ENCODE measurements at regions not wholly inside any gene's neighbourhood (a gene's known extent, or its start where the extent isn't known, plus 50 kb on each side); places are given as distances from the start of the nearest gene placed in this dataset.

GRCh38 chr3:28768439-28768838, 419.8 kb upstream of the AZI2 start:
- no peak overlapping the region for H3K9ac ChIP-seq (ENCODE audit: low read depth, low read length)
- H3K36me3 ChIP-seq (ENCODE audit: insufficient read depth, low read depth, low read length), result no peaks in the 10 kb centered on the region
- no peaks in the 10 kb centered on the region for H3K27me3 ChIP-seq (ENCODE audit: insufficient read depth, low read length)
- peaks cover 24% of the 10 kb centered on the region for H3K9me3 ChIP-seq (ENCODE audit: insufficient read depth, low read depth, low read length)
- H3K27ac ChIP-seq (ENCODE audit: low read length), result no peak overlapping the region
- no peak overlapping the region for H3K4me3 ChIP-seq (ENCODE audit: low read length)
- H3K4me1 ChIP-seq (ENCODE audit: insufficient read depth, low read length), result 0 out of 2 replicates have a peak, but pooled peaks cover 5% of the 10 kb centered on the region

DNA sequence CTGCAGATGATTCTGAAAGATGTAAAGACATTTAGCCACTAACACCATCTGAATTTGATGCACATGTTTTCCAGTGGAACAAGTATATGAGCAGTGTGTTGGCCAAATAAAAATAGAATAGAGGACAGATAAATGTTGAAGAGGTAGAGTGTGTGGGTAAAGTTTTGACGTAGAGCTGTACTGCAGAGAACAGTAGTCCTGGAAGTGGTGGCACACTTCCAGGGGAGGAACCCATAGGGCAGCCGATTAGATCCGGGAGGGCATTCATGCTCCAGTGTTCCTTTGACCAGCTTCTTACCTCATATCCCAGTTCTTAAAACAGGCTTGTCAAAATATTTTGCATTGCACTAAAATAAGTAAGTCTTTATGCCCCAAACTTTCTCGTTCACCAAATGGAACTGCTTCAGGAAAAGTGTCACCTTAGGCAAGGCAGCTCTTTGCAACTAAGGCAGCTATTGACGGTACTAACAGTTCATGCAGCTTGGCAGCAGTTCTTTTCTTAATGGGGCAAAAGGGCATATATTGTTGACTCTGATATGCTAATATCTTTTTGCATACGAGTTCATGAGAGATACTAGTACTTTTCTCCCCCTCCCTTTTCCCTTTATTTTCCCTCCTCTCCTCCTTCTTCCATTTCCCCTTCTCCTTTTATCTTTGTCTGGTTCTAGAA, 429.3 kb upstream of the AZI2 start:
- Histone ChIP-seq H3K27me3 (ENCODE audit: insufficient read depth, low read length) (no peaks in the 10 kb centered on the region), H3K9ac (ENCODE audit: low read depth, low read length) (no peak overlapping the region), H3K4me3 (ENCODE audit: low read length) (no peak overlapping the region), H3K27ac (ENCODE audit: low read length) (no peak overlapping the region), H3K36me3 (ENCODE audit: insufficient read depth, low read depth, low read length) (no peaks in the 10 kb centered on the region), H3K9me3 (ENCODE audit: insufficient read depth, low read depth, low read length) (0 out of 2 replicates have a peak, but pooled peaks cover 2% of the 10 kb centered on the region), H3K4me1 (ENCODE audit: insufficient read depth, low read length) (no peaks in the 10 kb centered on the region)

- H3K4me3 ChIP-seq (ENCODE audit: low read length), result no peak overlapping the region
- no peak overlapping the region for H3K9ac ChIP-seq (ENCODE audit: low read depth, low read length)
- H3K36me3 ChIP-seq (ENCODE audit: insufficient read depth, low read depth, low read length), result no peaks in the 10 kb centered on the region
- H3K27me3 ChIP-seq (ENCODE audit: insufficient read depth, low read length), result no peaks in the 10 kb centered on the region
- H3K27ac ChIP-seq (ENCODE audit: low read length), result no peak overlapping the region
- H3K9me3 ChIP-seq (ENCODE audit: insufficient read depth, low read depth, low read length), result no peaks in the 10 kb centered on the region
- H3K4me1 ChIP-seq (ENCODE audit: insufficient read depth, low read length), result no peaks in the 10 kb centered on the region
These were observed 431.9 kb upstream of the AZI2 start for GRCh38 chr3:28780480-28780879.

- Histone ChIP-seq H3K36me3 (ENCODE audit: insufficient read depth, low read depth, low read length) (no peaks in the 10 kb centered on the region), H3K27ac (ENCODE audit: low read length) (no peak overlapping the region), H3K27me3 (ENCODE audit: insufficient read depth, low read length) (no peaks in the 10 kb centered on the region), H3K4me1 (ENCODE audit: insufficient read depth, low read length) (no peaks in the 10 kb centered on the region), H3K9ac (ENCODE audit: low read depth, low read length) (no peak overlapping the region), H3K4me3 (ENCODE audit: low read length) (no peak overlapping the region), H3K9me3 (ENCODE audit: insufficient read depth, low read depth, low read length) (no peaks in the 10 kb centered on the region)
These were observed 432.4 kb upstream of the AZI2 start for GRCh38 chr3:28781053-28781452.

- Histone ChIP-seq H3K4me3 (ENCODE audit: low read length) (no peak overlapping the region), H3K4me1 (ENCODE audit: insufficient read depth, low read length) (peaks cover 5% of the 10 kb centered on the region; the same call in 1 of the 2 replicates), H3K27ac (ENCODE audit: low read length) (no peak overlapping the region), H3K36me3 (ENCODE audit: insufficient read depth, low read depth, low read length) (no peaks in the 10 kb centered on the region), H3K9me3 (ENCODE audit: insufficient read depth, low read depth, low read length) (no peaks in the 10 kb centered on the region), H3K9ac (ENCODE audit: low read depth, low read length) (no peak overlapping the region), H3K27me3 (ENCODE audit: insufficient read depth, low read length) (no peaks in the 10 kb centered on the region)
These were observed 437.8 kb upstream of the AZI2 start for GRCh38 chr3:28786446-28786845.

- Histone ChIP-seq H3K27ac (ENCODE audit: low read length) (no peak overlapping the region), H3K9ac (ENCODE audit: low read depth, low read length) (no peak overlapping the region), H3K9me3 (ENCODE audit: insufficient read depth, low read depth, low read length) (no peaks in the 10 kb centered on the region), H3K27me3 (ENCODE audit: insufficient read depth, low read length) (no peaks in the 10 kb centered on the region), H3K4me1 (ENCODE audit: insufficient read depth, low read length) (peaks cover 10% of the 10 kb centered on the region; the same call in 1 of the 2 replicates), H3K4me3 (ENCODE audit: low read length) (no peak overlapping the region), H3K36me3 (ENCODE audit: insufficient read depth, low read depth, low read length) (no peaks in the 10 kb centered on the region)
These were observed 439.9 kb upstream of the AZI2 start for GRCh38 chr3:28788571-28788970.

DNA sequence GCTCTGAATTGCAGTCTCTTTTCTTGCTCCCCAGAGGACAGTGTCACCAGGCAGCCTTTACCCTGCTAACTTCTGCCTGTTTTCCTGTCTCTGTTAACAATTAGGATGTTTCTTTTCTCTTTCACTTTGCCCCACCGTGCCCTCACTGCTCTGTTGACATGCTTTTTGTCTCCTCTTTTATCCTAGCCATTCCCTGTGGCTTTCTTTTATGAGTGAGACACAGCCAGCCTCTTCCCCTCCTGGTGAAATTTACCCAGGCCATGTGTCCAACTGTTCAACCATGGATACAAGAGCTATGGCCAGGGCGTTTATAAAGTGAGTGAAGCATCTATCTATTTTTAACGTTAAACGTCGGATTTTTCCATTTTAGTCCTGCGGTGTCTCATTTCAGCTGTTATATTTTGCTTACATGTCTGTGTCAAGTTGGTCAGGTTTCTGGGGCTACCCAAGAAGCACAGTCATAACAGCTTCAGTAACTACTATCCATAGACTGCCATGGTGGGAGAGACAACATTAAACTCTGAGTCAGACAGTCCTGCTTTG, 443.2 kb upstream of the AZI2 start:
- 0 out of 2 replicates have a peak overlapping the region, but pooled peaks have one; percentile 30 for H3K4me3 ChIP-seq (ENCODE audit: low read length)
- no peaks in the 10 kb centered on the region for H3K9me3 ChIP-seq (ENCODE audit: insufficient read depth, low read depth, low read length)
- H3K27ac ChIP-seq (ENCODE audit: low read length), result no peak overlapping the region
- H3K9ac ChIP-seq (ENCODE audit: low read depth, low read length), result no peak overlapping the region
- no peaks in the 10 kb centered on the region for H3K27me3 ChIP-seq (ENCODE audit: insufficient read depth, low read length)
- no peaks in the 10 kb centered on the region for H3K36me3 ChIP-seq (ENCODE audit: insufficient read depth, low read depth, low read length)
- H3K4me1 ChIP-seq (ENCODE audit: insufficient read depth, low read length), result peaks cover 10% of the 10 kb centered on the region; the same call in 1 of the 2 replicates

- Histone ChIP-seq H3K27me3 (ENCODE audit: insufficient read depth, low read length) (no peaks in the 10 kb centered on the region), H3K9ac (ENCODE audit: low read depth, low read length) (no peak overlapping the region), H3K4me3 (ENCODE audit: low read length) (no peak overlapping the region), H3K4me1 (ENCODE audit: insufficient read depth, low read length) (peaks cover 10% of the 10 kb centered on the region; the same call in 1 of the 2 replicates), H3K36me3 (ENCODE audit: insufficient read depth, low read depth, low read length) (no peaks in the 10 kb centered on the region), H3K27ac (ENCODE audit: low read length) (no peak overlapping the region), H3K9me3 (ENCODE audit: insufficient read depth, low read depth, low read length) (no peaks in the 10 kb centered on the region)
These were observed 444.0 kb upstream of the AZI2 start for GRCh38 chr3:28792604-28793003.

DNA sequence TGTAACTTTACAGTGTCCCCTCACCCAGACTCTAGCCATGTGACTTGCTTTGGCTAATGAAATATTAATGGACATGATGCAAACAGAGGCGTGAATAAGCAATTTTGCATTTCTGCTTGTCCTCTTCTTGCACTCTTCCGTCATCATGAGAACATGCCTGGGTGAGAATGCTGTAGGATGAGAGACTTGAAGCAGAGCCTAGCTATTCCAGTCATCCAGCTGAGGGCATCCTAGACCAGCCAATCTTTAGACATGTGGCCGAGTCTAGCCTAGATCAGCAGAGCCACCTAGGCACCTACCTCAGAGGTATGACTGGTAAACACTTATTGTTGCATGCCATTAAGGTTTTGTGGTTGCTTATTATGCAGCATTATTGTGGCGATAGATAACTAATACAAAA, 450.5 kb upstream of the AZI2 start:
- H3K4me1 ChIP-seq (ENCODE audit: insufficient read depth, low read length), result no peaks in the 10 kb centered on the region
- H3K9me3 ChIP-seq (ENCODE audit: insufficient read depth, low read depth, low read length), result no peaks in the 10 kb centered on the region
- no peak overlapping the region for H3K27ac ChIP-seq (ENCODE audit: low read length)
- no peak overlapping the region for H3K9ac ChIP-seq (ENCODE audit: low read depth, low read length)
- no peaks in the 10 kb centered on the region for H3K36me3 ChIP-seq (ENCODE audit: insufficient read depth, low read depth, low read length)
- H3K27me3 ChIP-seq (ENCODE audit: insufficient read depth, low read length), result no peaks in the 10 kb centered on the region
- no peak overlapping the region for H3K4me3 ChIP-seq (ENCODE audit: low read length)

- Histone ChIP-seq H3K9ac (ENCODE audit: low read depth, low read length) (no peak overlapping the region), H3K4me1 (ENCODE audit: insufficient read depth, low read length) (no peaks in the 10 kb centered on the region), H3K27ac (ENCODE audit: low read length) (no peak overlapping the region), H3K9me3 (ENCODE audit: insufficient read depth, low read depth, low read length) (no peaks in the 10 kb centered on the region), H3K4me3 (ENCODE audit: low read length) (no peak overlapping the region), H3K36me3 (ENCODE audit: insufficient read depth, low read depth, low read length) (no peaks in the 10 kb centered on the region), H3K27me3 (ENCODE audit: insufficient read depth, low read length) (no peaks in the 10 kb centered on the region)
These were observed 451.6 kb upstream of the AZI2 start for GRCh38 chr3:28800203-28800602.

DNA sequence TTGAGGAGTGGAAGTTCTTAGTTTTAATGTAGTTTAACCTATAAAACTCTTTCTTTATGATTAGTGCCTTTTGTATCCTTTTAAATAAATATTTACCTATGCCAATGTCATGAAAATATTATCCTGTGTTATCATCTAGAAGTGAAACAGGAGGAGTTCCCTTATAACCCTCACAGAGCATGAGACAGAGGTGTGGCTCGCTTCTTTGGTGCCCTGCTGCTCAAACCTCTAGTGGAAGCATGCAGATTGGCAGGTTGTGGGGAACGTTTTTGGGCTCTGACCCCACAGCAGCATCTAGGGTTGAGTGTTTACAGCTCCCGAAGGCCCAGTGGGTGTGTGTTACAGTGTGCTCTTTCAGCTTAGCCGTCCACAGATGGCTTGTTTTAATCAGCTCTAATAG, 459.4 kb upstream of the AZI2 start:
- Histone ChIP-seq H3K4me1 (ENCODE audit: insufficient read depth, low read length) (no peaks in the 10 kb centered on the region), H3K27ac (ENCODE audit: low read length) (no peak overlapping the region), H3K4me3 (ENCODE audit: low read length) (no peak overlapping the region)

GRCh38 chr3:28816017-28816416, 464.9 kb upstream of the RBMS3 start:
- Histone ChIP-seq H3K9ac (ENCODE audit: low read depth, low read length) (no peak overlapping the region), H3K36me3 (ENCODE audit: insufficient read depth, low read depth, low read length) (no peaks in the 10 kb centered on the region), H3K9me3 (ENCODE audit: insufficient read depth, low read depth, low read length) (no peaks in the 10 kb centered on the region), H3K4me3 (ENCODE audit: low read length) (no peak overlapping the region), H3K4me1 (ENCODE audit: insufficient read depth, low read length) (no peaks in the 10 kb centered on the region), H3K27ac (ENCODE audit: low read length) (no peak overlapping the region), H3K27me3 (ENCODE audit: insufficient read depth, low read length) (no peaks in the 10 kb centered on the region)

More for the DNA sequence above, 459.4 kb upstream of the AZI2 start:
- Histone ChIP-seq H3K36me3 (ENCODE audit: insufficient read depth, low read depth, low read length) (no peaks in the 10 kb centered on the region), H3K9ac (ENCODE audit: low read depth, low read length) (no peak overlapping the region), H3K27me3 (ENCODE audit: insufficient read depth, low read length) (no peaks in the 10 kb centered on the region), H3K9me3 (ENCODE audit: insufficient read depth, low read depth, low read length) (no peaks in the 10 kb centered on the region)
